Right cardiac atrium (tissue), 5 donors: ENCODE measurements at regions not wholly inside any gene's neighbourhood (a gene's known extent, or its start where the extent isn't known, plus 50 kb on each side); places are given as distances from the start of the nearest gene placed in this dataset.

Experiments
- ATAC-seq, 2 donors: fragments of 200-7000 bp; cut with Tn5 transposase; one replicate each; pipeline versions ENCODE4 v1.8.0 to v1.9.1; 2020; ENCODE audit warnings: moderate library complexity in 2 of 2, mild to moderate bottlenecking in 1 of 2
- DNase-seq, 3 donors: peaks; one replicate each; pipeline ENCODE4 v3.0.0-alpha.2; 2020
- H3K27ac ChIP-seq: one replicate; pipeline ENCODE4 v1.5.1; 2013; ENCODE audit warnings: mild to moderate bottlenecking, low read length, control low read depth, moderate library complexity
- H3K27me3 ChIP-seq: one replicate; pipeline ENCODE4 v1.6.1; 2013; ENCODE audit not compliant: control insufficient read depth, insufficient read depth
- H3K4me1 ChIP-seq: one replicate; pipeline ENCODE4 v1.6.1; 2013; ENCODE audit warnings: low read length; ENCODE audit not compliant: control insufficient read depth, insufficient read depth
- H3K4me3 ChIP-seq: one replicate; pipeline ENCODE4 v1.5.1; 2013; ENCODE audit warnings: low read length, control low read depth
- H3K9me3 ChIP-seq: one replicate; pipeline ENCODE4 v1.6.1; 2013; ENCODE audit warnings: low read length; ENCODE audit not compliant: control insufficient read depth
- WGBS: extraction: QIAGEN DNeasy Blood & Tissue Kit; methylation state at CpG from one replicate; pipeline ENCODE4 v1.1.7; 2013; 5-methylcytosine and 5-hydroxymethylcytosine counted together
- intact Hi-C, 4 donors: fragments of 100-400 bp; cut with DNase I; formaldehyde crosslinking; loops; one replicate each; pipeline versions ENCODE4 v1.11.0 to v1.14.0; 2022 to 2023
- donor health status: healthy with polysubstance abuse.
- donor health status: DM: no; HTN: yes; CAD: no.
- donor health status: DM: no; HTN: no; CAD: no.
- donor health status: DM: no; HTN: yes; CAD: no; lungs with severe emphysema.
- donor health status: DM: yes; HTN: yes; CAD: no.

DNA sequence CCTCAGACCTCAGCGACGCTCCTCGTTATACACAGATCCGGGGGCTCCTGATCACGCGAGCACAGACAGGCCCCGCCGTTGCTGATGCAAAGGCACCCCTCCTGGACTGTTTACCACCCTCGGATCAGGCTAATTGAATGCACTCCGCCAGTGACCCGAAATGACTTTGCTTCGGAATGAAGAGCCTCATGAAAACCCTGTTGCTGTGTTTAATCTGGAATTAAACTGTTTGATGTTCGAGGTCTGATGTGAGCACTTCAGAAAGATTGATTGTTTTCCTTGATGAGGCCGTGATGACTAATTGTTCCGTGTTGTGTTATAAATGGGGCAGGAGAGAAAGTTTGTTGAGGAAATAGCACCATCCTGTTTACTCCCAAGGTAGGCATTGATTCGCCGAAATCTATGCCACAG lies 190.5 kb upstream of the PPP1R26 start:
- no peaks in the 10 kb centered on the region for H3K4me1 ChIP-seq
- H3K4me3 ChIP-seq, result no peak overlapping the region
- H3K27me3 ChIP-seq, result no peaks in the 10 kb centered on the region
- no peak overlapping the region for H3K27ac ChIP-seq
- intact Hi-C loops, result no loop called here
- ATAC-seq, result no peak
- peak in 1 of 3 donors; percentile 12 for DNase-seq
- no peaks in the 10 kb centered on the region for H3K9me3 ChIP-seq
- 79% methylated on average over 17 of the region's 17 CpGs for WGBS

DNA sequence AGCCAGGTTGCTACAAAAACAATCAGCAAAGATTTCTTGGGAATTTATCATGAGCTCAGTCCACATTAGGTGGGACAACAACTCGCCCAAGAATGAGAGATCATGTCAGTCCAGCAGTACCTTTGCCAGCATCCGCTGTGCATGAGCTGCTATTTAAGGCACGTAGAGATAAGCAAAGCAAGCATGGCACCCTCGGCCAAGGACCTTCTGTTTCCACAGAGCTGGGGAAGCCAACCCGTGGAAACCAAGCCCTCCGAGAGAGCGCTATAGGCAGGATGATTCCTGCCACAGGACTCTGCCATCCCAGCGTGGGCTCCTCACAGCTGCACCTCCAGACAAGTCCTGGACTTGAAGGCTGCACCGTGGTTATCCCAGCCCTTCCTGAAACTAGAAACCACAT lies 189.5 kb upstream of the PPP1R26 start:
- no peaks in the 10 kb centered on the region for H3K4me1 ChIP-seq
- no peak overlapping the region for H3K27ac ChIP-seq
- H3K9me3 ChIP-seq, result no peaks in the 10 kb centered on the region
- WGBS, result 53% methylated on average over 9 of the region's 9 CpGs
- ATAC-seq (peak; percentile 80 to 84), DNase-seq (peak in 2 of 3 donors; percentile 30 to 76)
- no peaks in the 10 kb centered on the region for H3K27me3 ChIP-seq
- no peak overlapping the region for H3K4me3 ChIP-seq
- intact Hi-C loops, result no loop called here

DNA sequence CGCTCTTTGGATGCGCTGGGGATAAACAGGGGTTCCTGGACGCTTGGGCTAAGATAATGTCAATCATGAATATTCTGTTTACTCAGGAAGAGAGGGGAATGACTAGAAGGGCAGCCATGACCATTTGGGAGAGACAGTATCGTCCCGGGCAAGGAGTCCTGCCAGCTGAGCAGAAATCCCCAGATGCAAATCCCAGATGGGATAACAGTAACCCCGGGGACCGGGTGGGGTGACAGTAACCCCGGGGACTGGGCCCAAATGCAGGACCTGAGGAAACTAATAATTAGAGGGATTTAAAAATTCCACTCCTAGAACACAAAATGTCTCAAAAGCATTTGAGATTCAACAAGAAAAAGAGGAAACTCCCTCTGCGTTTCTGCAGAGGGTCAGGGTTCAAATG lies 189.0 kb upstream of the PPP1R26 start:
- Histone ChIP-seq H3K9me3 (no peaks in the 10 kb centered on the region), H3K4me3 (no peak overlapping the region), H3K27me3 (no peaks in the 10 kb centered on the region), H3K27ac (no peak overlapping the region), H3K4me1 (no peaks in the 10 kb centered on the region)
- 72% methylated on average over 9 of the region's 9 CpGs for WGBS
- no peak for ATAC-seq
- intact Hi-C loops, result no loop called here
- no peak for DNase-seq

DNA sequence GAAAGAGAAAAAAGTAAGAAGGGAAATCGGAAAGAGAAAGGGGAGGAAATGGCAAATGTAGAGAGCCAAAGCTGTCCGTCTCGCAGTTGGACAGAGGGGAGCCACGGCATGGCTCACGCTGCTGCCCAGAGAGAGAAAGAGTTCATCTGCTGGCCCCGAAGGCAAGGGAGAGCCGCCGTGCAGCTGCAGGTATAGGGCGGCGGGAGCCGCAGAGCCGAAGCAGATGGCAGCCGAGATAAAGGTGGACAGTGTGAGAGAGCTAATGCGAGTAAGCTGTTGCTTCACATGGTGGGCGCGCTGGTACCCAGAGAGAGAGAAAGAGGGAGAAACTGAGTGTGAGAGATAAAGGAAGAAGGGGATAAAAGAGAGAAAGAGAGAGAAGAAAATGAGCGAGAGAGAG lies 188.4 kb upstream of the PPP1R26 start:
- intact Hi-C loops, result no loop called here
- 62% methylated on average over 17 of the region's 17 CpGs for WGBS
- Histone ChIP-seq H3K4me1 (no peaks in the 10 kb centered on the region), H3K27me3 (no peaks in the 10 kb centered on the region), H3K4me3 (no peak overlapping the region), H3K9me3 (no peaks in the 10 kb centered on the region), H3K27ac (no peak overlapping the region)
- DNase-seq, result peak in 1 of 3 donors; percentile 11
- no peak for ATAC-seq

DNA sequence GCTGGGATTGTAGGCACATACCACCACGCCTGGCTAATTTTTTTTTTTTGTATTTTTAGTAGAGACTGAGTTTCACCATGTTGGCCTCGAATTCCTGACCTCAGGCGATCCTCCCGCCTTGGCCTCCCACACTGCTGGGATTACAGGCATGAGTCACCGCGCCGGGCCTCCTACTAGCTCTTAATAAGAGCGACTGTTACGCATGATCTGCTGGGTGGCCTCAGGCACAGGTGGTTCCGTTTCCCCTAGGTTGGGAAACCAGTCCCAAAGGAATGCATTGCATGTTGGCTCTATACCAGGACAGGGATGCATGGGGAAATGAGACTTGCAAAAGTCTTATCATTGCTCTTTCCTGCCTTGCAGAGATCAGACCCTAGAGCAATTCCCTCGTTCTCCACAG lies 184.7 kb upstream of the PPP1R26 start:
- DNase-seq (peak in 1 of 3 donors; percentile 16), ATAC-seq (no peak)
- no peaks in the 10 kb centered on the region for H3K9me3 ChIP-seq
- H3K4me1 ChIP-seq, result no peaks in the 10 kb centered on the region
- no peak overlapping the region for H3K4me3 ChIP-seq
- intact Hi-C loops, result no loop called here
- no peak overlapping the region for H3K27ac ChIP-seq
- WGBS, result 82% methylated on average over 11 of the region's 11 CpGs
- H3K27me3 ChIP-seq, result no peaks in the 10 kb centered on the region

DNA sequence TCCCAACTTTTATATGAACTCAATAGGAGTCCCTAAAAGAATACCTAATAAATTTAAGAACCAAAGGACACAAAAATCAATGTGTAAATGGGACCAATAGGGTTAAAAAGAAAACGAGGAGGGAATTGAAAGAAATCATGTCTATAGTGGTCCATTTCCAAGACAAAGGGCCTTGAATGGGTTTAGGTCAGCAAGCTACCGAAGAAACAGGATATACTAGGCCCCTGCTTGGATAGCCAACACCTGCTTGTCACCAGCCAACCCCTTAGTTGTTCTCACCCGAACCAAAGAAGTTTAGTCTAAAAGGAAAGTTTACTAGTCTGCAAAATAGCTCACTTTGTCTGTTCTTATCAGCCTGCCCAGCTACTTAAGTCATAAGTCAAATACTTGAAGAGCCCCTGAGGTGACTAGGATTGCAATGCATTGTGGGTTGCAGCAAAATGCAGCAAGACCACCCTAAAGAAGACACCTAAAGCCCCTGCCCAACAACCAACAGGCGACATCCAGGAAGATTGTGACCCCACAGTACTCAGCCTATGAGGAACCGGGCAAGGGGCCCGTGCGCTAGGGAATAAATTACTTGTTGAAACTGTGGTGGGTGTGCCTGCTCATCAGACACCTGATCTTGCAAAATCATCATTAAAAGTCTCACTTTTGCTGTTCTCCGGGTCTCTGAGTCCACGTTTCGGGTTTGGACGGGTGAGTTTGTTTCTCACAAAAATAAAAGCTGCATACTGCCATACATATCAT lies 183.9 kb upstream of the PPP1R26 start:
- Histone ChIP-seq H3K4me3 (no peak overlapping the region), H3K27me3 (no peaks in the 10 kb centered on the region), H3K27ac (no peak overlapping the region), H3K4me1 (no peaks in the 10 kb centered on the region), H3K9me3 (no peaks in the 10 kb centered on the region)
- DNase-seq (peak in 1 of 3 donors; percentile 5), ATAC-seq (no peak)
- WGBS, result 75% methylated on average over 11 of the region's 11 CpGs
- intact Hi-C loops, result no loop called here

DNA sequence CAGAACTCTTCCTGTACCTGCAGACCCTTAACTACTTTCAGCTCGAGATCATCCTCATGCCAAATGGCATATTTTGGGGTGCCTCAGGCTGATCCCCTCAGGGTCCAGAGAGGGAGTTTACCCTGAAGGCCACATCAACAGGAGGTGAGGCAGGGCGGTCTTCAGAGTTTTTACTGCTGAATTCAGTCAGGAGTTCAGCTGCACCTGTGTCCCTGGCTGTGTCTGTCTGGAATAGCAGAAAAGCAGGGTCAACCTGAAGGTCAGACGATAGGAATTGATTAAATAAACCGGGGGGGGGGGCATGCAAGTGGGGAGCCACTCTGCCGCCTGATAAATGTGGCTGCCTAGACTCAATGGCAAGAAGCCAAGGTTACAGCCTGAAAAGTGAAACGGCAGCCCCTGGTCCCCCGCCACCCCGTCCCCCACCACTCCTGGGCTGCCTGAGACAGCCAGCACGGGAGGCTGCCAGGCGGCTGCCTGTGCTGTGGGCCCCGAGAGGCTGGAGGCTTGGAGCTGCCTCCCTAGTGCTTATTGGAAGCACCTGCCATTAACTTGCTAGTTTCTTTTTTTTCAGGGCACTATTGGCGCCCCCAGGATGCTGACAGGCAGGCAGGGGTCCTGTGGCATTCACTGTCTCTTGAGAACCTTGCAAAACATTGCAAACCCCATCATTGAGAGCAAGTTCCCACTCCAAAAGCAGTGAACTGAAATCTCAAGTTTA lies 182.7 kb upstream of the PPP1R26 start:
- no peak for ATAC-seq
- Histone ChIP-seq H3K27ac (no peak overlapping the region), H3K27me3 (no peaks in the 10 kb centered on the region), H3K4me1 (no peaks in the 10 kb centered on the region), H3K4me3 (no peak overlapping the region), H3K9me3 (no peaks in the 10 kb centered on the region)
- intact Hi-C loops, result no loop called here
- WGBS, result 51% methylated on average over 12 of the region's 12 CpGs
- peak in 1 of 3 donors; percentile 26 for DNase-seq

DNA sequence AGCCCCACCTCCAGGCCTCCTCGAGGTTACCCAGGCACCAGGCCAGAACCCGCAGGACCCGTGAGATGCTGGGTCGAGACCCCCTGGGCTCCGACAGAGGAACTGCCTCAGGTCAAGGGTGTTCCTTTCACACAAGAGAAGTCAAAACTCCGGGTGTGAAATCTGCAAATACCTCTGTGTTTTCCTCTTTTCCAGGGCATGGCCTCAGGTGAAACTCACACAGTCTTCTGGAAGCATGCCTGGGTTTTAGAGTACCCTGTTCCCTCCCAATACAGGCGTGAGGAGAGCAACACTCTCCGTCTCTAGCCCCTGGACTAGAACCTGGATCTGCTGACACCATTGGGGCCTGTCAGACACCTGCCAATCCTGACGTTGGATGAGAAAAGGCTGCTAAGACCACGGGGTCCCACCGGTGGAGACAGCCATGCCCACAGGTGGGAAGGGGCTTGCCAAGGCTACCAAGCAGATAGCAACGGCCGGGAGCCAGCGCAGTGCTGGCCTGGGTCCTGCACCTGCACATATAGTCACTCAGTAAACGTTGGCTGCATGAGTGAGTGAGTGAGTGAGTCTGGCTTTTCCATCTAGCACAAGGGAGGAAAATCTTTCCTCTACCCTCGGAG lies 182.0 kb upstream of the PPP1R26 start:
- no peaks in the 10 kb centered on the region for H3K4me1 ChIP-seq
- ATAC-seq, result no peak
- no peak overlapping the region for H3K27ac ChIP-seq
- no peaks in the 10 kb centered on the region for H3K27me3 ChIP-seq
- 55% methylated on average over 16 of the region's 16 CpGs for WGBS
- intact Hi-C loops, result no loop called here
- DNase-seq, result no peak
- no peak overlapping the region for H3K4me3 ChIP-seq
- H3K9me3 ChIP-seq, result no peaks in the 10 kb centered on the region

DNA sequence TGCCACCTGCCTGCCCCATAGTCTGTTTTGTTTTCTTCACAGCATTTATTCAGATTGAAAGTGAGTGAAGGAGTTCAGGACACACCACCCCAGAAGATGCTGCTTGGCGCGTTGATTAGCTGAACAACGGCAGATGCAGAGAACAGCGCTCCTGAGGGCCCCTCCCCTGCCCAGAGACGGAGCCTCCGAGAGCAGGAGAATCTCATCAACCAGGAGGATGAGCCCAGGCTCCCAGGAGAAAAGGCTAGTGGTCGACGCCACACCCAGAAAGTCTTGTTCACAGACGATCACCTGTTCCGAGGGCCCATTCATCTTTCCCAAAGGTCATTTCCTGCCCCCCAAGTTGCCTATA lies 180.4 kb upstream of the PPP1R26 start:
- no peak for DNase-seq
- no peak overlapping the region for H3K4me3 ChIP-seq
- WGBS, result 65% methylated on average over 10 of the region's 10 CpGs
- no peak for ATAC-seq
- H3K27ac ChIP-seq, result no peak overlapping the region
- intact Hi-C loops, result no loop called here
- no peaks in the 10 kb centered on the region for H3K27me3 ChIP-seq
- H3K4me1 ChIP-seq, result no peaks in the 10 kb centered on the region
- no peaks in the 10 kb centered on the region for H3K9me3 ChIP-seq

DNA sequence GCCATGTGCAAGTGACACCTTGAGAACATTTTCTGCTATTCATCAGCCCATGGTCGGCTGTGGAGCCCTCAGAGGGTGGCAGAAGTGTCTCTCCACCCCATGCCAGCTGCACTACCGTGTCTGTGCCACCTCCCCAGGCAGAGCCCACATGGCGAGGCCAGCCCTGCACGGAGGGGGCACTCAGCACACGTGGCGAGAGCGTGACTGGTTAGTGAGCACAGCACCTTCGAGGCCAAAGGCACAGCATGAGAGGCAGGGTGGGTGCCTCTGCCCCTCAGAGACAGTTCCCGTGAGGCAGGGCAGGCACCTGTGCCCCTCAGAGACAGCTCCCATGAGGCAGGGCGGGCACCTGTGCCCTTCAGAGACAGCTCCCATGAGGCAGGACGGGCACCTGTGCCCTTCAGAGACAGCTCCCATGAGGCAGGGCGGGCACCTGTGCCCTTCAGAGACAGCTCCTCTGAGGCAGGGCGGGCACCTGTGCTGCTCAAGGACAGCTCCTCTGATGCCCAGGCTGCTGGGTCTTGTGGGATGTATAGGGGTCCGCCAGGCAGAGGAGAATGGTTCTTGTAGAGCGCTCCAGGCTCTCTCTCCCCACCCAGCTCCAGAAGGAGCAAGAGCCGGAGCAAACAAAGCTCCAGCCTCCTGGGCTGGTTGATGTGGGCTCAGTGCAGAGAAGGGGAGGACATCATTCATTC lies 179.8 kb upstream of the PPP1R26 start:
- H3K9me3 ChIP-seq, result no peaks in the 10 kb centered on the region
- intact Hi-C loops, result no loop called here
- H3K4me3 ChIP-seq, result no peak overlapping the region
- WGBS, result 77% methylated on average over 16 of the region's 16 CpGs
- H3K27me3 ChIP-seq, result no peaks in the 10 kb centered on the region
- H3K27ac ChIP-seq, result no peak overlapping the region
- DNase-seq, result no peak
- no peak for ATAC-seq
- no peaks in the 10 kb centered on the region for H3K4me1 ChIP-seq
